Large intestine (tissue), 3 donors: ENCODE measurements at regions not wholly inside any gene's neighbourhood (a gene's known extent, or its start where the extent isn't known, plus 50 kb on each side); places are given as distances from the start of the nearest gene placed in this dataset.

Experiments
- DNase-seq, 2 donors: peaks; one replicate each; pipeline versions ENCODE4 v3.0.0 to v3.0.0-alpha.2; 2013
- H3K27ac ChIP-seq: one replicate; pipeline ENCODE4 v1.5.1; 2013; ENCODE audit warnings: low read length
- H3K27me3 ChIP-seq: 2 replicates; pipeline ENCODE4 v1.6.1; 2013; ENCODE audit warnings: low read length; ENCODE audit not compliant: control insufficient read depth, insufficient read depth
- H3K36me3 ChIP-seq: 2 replicates; pipeline ENCODE4 v1.6.1; 2013; ENCODE audit warnings: low read length; ENCODE audit not compliant: control insufficient read depth, insufficient read depth
- H3K4me1 ChIP-seq: one replicate; pipeline ENCODE4 v1.6.1; 2013; ENCODE audit warnings: low read length; ENCODE audit not compliant: control insufficient read depth, insufficient read depth
- H3K4me3 ChIP-seq: one replicate; pipeline ENCODE4 v1.5.1; 2013; ENCODE audit warnings: low read length
- H3K9me3 ChIP-seq: one replicate; pipeline ENCODE4 v1.6.1; 2013; ENCODE audit warnings: mild to moderate bottlenecking, low read depth, low read length, moderate library complexity; ENCODE audit not compliant: control insufficient read depth
- WGBS: methylation state at CpG from one replicate; pipeline ENCODE4 v1.1.5; 2013; ENCODE audit warnings: low lambda C conversion rate; ENCODE audit not compliant: insufficient coverage; 5-methylcytosine and 5-hydroxymethylcytosine counted together

DNA sequence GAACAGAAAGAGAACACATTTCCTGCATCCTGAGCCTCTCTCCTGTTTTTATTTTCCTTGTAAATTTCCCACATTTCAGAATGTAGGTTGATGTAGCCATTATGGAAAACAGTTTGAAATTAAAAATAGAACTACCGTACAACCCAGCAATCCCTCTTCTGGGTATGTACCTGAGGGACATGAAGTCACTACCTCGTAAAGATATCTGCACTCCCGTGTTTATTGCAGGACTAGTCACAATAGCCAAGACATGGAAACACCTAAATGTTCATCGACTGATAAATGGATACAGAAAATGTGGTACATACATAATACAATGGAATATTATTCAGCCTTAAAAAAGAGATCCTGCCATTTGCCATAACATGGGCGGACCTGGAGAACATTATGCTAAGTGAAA, 72.0 kb upstream of the JAG1 start:
- H3K4me1 ChIP-seq = no peaks in the 10 kb centered on the region
- no peak overlapping the region for H3K27ac ChIP-seq
- H3K27me3 ChIP-seq = no peaks in the 10 kb centered on the region
- no peaks in the 10 kb centered on the region for H3K9me3 ChIP-seq
- WGBS = 100% methylated on average over 1 of the region's 5 CpGs
- no peak overlapping the region for H3K4me3 ChIP-seq
- no peaks in the 10 kb centered on the region for H3K36me3 ChIP-seq
- no peak for DNase-seq

DNA sequence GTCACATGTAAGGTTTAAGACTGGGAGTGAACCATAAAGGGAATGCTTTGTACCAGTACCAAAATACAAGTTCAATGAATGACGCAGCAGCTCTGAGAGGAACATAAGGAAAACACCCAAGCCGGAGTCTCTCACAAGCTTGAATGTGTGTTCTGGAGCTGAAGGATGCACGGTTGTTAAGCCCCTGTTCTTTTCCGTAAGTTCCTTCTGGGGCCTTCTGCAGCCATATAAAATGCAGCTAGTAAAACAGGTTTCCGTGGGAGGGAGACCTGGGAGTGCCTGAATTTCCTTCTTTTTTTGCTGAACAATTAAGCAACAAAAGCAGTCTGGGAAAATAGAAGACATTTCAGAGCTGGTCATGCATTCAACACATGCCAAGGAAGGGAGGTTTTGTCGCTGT, 73.2 kb upstream of the JAG1 start:
- H3K9me3 ChIP-seq = no peaks in the 10 kb centered on the region
- WGBS = no CpG with 5 or more reads among the region's 6 CpGs
- no peaks in the 10 kb centered on the region for H3K4me1 ChIP-seq
- H3K27ac ChIP-seq = peak overlapping the region; percentile 27
- no peaks in the 10 kb centered on the region for H3K36me3 ChIP-seq
- DNase-seq = peak; percentile 35 to 72
- no peak overlapping the region for H3K4me3 ChIP-seq
- H3K27me3 ChIP-seq = no peaks in the 10 kb centered on the region

DNA sequence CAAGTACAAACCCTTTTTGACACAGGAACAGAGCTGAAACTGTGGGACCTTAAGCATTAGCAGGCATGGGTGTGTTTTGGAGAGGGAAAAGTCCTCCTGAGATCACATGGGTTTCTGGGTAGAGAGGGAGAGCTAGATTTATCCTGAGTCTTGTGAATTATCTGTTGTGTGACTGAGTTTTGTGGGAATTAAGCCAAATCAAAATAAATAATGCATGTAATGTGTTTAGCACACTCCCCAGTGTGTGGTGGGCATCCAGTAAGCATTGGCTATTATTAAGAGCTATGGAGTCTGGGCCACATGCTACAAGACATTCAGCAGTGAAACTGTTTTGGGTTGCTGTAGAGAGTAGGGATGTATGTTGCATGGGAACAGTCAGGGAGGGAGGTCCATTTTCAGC, 75.3 kb upstream of the JAG1 start:
- Histone ChIP-seq H3K4me1 (no peaks in the 10 kb centered on the region), H3K27me3 (no peaks in the 10 kb centered on the region), H3K9me3 (no peaks in the 10 kb centered on the region), H3K27ac (no peak overlapping the region), H3K36me3 (no peaks in the 10 kb centered on the region), H3K4me3 (no peak overlapping the region)
- DNase-seq = no peak

- no peaks in the 10 kb centered on the region for H3K4me1 ChIP-seq
- no peaks in the 10 kb centered on the region for H3K27me3 ChIP-seq
- no peaks in the 10 kb centered on the region for H3K9me3 ChIP-seq
- no peak overlapping the region for H3K27ac ChIP-seq
- DNase-seq = no peak
- no peak overlapping the region for H3K4me3 ChIP-seq
- H3K36me3 ChIP-seq = no peaks in the 10 kb centered on the region
Measured at GRCh38 chr20:10752206-10752605, 78.4 kb upstream of the JAG1 start.

- Histone ChIP-seq H3K4me3 (no peak overlapping the region), H3K27me3 (no peaks in the 10 kb centered on the region), H3K36me3 (no peaks in the 10 kb centered on the region), H3K4me1 (no peaks in the 10 kb centered on the region), H3K27ac (no peak overlapping the region), H3K9me3 (no peaks in the 10 kb centered on the region)
- no peak for DNase-seq
- WGBS = no CpG with 5 or more reads among the region's 2 CpGs
Measured at GRCh38 chr20:10754824-10755223, 81.0 kb upstream of the JAG1 start.

DNA sequence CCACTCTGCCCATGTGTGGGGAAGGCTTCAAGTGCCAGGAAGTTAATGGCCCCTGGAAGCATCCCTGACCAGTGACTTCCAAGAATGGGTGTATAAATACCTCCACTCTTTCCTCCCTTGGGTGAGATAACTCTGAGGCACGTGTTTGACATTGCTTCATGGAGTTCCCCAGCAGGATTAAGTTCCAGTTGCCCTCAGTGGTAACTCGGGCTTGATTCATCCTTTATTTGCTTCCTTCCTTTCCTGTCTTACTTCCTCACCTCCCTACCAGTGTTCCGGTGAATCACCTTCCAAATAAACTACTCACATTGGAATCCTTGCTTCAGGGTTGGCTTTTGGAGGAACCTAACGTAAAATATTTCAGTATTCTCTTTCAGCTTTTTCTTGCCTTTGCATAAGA, 84.6 kb upstream of the JAG1 start:
- H3K4me1 ChIP-seq = no peaks in the 10 kb centered on the region
- no peaks in the 10 kb centered on the region for H3K36me3 ChIP-seq
- no peak overlapping the region for H3K4me3 ChIP-seq
- no peaks in the 10 kb centered on the region for H3K27me3 ChIP-seq
- no peak overlapping the region for H3K27ac ChIP-seq
- no peaks in the 10 kb centered on the region for H3K9me3 ChIP-seq
- WGBS = 86% methylated on average over 1 of the region's 4 CpGs
- DNase-seq = no peak

DNA sequence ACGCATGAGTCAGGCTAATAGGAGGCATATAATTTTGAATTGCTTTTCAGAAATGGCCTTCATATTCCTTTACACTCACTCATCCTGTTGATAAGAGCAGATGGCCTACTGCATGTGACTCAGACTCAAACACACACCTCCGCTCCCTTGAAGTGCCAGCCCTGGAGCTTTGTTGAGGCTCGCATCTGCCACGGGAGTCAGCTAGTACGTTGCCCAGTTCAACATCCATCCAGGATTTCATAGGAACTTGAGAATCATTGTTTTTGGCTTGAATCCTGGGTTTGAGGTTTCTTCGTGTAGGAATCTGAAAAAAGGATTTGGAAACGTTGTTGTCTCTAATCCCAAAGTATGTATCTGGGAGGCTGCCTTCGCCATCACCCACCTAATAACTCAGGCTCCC, 87.4 kb upstream of the JAG1 start:
- WGBS = 100% methylated on average over 1 of the region's 8 CpGs
- H3K4me1 ChIP-seq = no peaks in the 10 kb centered on the region
- no peak overlapping the region for H3K27ac ChIP-seq
- H3K27me3 ChIP-seq = no peaks in the 10 kb centered on the region
- no peak for DNase-seq
- no peak overlapping the region for H3K4me3 ChIP-seq
- no peaks in the 10 kb centered on the region for H3K9me3 ChIP-seq
- no peaks in the 10 kb centered on the region for H3K36me3 ChIP-seq

DNA sequence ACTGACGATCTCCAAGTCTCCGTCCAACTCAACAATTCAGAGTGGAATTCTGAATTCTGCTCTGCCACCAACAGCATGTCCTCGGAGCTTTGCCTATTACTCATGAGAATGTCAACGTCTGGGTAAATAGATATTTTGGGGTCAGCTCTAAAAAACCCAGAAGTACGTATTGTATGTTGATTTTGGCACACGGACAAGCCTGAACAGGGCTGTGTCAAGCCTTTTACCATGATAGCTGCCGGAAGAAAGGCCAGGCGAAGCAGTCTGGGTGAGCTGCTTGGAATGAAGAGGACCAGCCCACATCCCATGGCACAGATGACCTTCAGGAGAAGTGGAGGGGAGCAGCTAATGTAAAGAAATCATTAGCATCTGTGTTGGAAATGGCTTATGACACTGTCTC, 88.0 kb upstream of the JAG1 start:
- H3K9me3 ChIP-seq = no peaks in the 10 kb centered on the region
- no peak overlapping the region for H3K4me3 ChIP-seq
- no peak for DNase-seq
- H3K36me3 ChIP-seq = no peaks in the 10 kb centered on the region
- no peaks in the 10 kb centered on the region for H3K27me3 ChIP-seq
- H3K27ac ChIP-seq = no peak overlapping the region
- H3K4me1 ChIP-seq = no peaks in the 10 kb centered on the region
- no CpG with 5 or more reads among the region's 8 CpGs for WGBS

DNA sequence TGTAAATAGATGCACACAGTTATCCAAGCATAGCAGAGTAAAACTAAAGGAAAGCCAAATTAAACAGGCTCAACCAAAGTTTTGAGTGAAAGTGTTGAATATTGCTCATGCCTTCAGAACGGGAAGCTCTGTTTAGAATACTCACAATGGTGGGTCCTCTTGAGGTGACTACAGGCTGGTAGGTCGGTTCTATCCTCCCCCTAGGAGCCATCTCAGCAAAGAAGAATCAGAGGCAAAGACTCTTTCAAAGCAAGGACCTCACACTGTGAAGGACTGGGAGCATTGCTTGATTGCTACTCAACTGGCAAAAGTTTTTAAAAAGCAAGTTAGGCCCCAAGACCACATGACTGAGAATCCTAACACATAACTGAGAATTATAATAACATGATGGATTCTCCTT, 88.4 kb upstream of the JAG1 start:
- no peaks in the 10 kb centered on the region for H3K4me1 ChIP-seq
- H3K27ac ChIP-seq = no peak overlapping the region
- H3K9me3 ChIP-seq = no peaks in the 10 kb centered on the region
- no peaks in the 10 kb centered on the region for H3K27me3 ChIP-seq
- H3K36me3 ChIP-seq = no peaks in the 10 kb centered on the region
- no peak for DNase-seq
- no peak overlapping the region for H3K4me3 ChIP-seq
- 100% methylated on average over 1 of the region's 2 CpGs for WGBS

- no peaks in the 10 kb centered on the region for H3K4me1 ChIP-seq
- no peaks in the 10 kb centered on the region for H3K36me3 ChIP-seq
- DNase-seq = no peak
- no peak overlapping the region for H3K27ac ChIP-seq
- no CpG with 5 or more reads among the region's 2 CpGs for WGBS
- H3K9me3 ChIP-seq = no peaks in the 10 kb centered on the region
- H3K4me3 ChIP-seq = no peak overlapping the region
- H3K27me3 ChIP-seq = no peaks in the 10 kb centered on the region
Measured at GRCh38 chr20:10763112-10763511, 89.3 kb upstream of the JAG1 start.

DNA sequence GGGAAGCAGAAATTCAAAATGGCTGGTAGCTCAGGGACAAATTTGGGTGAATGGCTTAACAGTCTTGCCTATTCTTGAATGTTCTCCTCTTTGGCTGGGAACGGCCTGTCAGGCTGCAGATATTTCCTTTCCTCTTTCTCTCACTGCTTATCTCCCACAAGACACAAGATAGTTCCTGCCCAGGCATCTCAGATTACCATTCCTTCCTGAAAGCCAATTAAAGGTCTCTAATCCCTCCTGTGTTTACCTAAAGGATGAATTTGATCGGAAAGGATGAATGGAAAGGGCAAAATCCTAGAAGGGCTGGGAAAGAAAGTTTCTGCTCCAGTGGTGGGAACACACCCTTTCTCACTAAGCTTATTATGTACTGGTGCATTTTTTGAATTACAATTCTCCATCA, 95.9 kb upstream of the JAG1 start:
- no CpG with 5 or more reads among the region's 2 CpGs for WGBS
- no peaks in the 10 kb centered on the region for H3K27me3 ChIP-seq
- no peak overlapping the region for H3K27ac ChIP-seq
- H3K4me1 ChIP-seq = no peaks in the 10 kb centered on the region
- DNase-seq = no peak
- no peak overlapping the region for H3K4me3 ChIP-seq
- no peaks in the 10 kb centered on the region for H3K9me3 ChIP-seq
- H3K36me3 ChIP-seq = no peaks in the 10 kb centered on the region
